ENCODE measurements at regions not wholly inside any gene's neighbourhood (a gene's known extent, or its start where the extent isn't known, plus 50 kb on each side); places are given as distances from the start of the nearest gene placed in this dataset.

GRCh38 chr1:201648907-201649721 is 110.2 kb downstream of the NAV1 start:
- in situ Hi-C loops (cut with HindIII; ENCODE audit: low pct_ligation_motif_present, low pct_unique_long_range_greater_than_20kb, low sequenced_read_pairs), result no loop called here
- no peak for DNase-seq

- no peak for DNase-seq
- in situ Hi-C loops (cut with HindIII; ENCODE audit: low pct_ligation_motif_present, low pct_unique_long_range_greater_than_20kb, low sequenced_read_pairs), result loop anchor here (25.0 kb wide), 1 partner anchor 88 kb away; no protein-coding TSS in a partner anchor
These were observed 111.1 kb downstream of the NAV1 start for GRCh38 chr1:201649761-201650622.

- no peak for DNase-seq
- in situ Hi-C loops (cut with HindIII; ENCODE audit: low pct_ligation_motif_present, low pct_unique_long_range_greater_than_20kb, low sequenced_read_pairs), result loop anchor here (25.0 kb wide), 1 partner anchor 88 kb away; no protein-coding TSS in a partner anchor
These were observed 111.7 kb downstream of the NAV1 start for GRCh38 chr1:201650623-201650933.

- no peak for DNase-seq
- in situ Hi-C loops (cut with HindIII; ENCODE audit: low pct_ligation_motif_present, low pct_unique_long_range_greater_than_20kb, low sequenced_read_pairs), result loop anchor here (25.0 kb wide), 1 partner anchor 90 kb away; no protein-coding TSS in a partner anchor
These were observed 113.3 kb downstream of the NAV1 start for GRCh38 chr1:201652181-201652580.

GRCh38 chr1:201653233-201653632 is 114.3 kb downstream of the NAV1 start:
- no peak for DNase-seq
- in situ Hi-C loops (cut with HindIII; ENCODE audit: low pct_ligation_motif_present, low pct_unique_long_range_greater_than_20kb, low sequenced_read_pairs), result loop anchor here (25.0 kb wide), 1 partner anchor 91 kb away; no protein-coding TSS in a partner anchor

- in situ Hi-C loops (cut with HindIII; ENCODE audit: low pct_ligation_motif_present, low pct_unique_long_range_greater_than_20kb, low sequenced_read_pairs), result loop anchor here (25.0 kb wide), 1 partner anchor 92 kb away; no protein-coding TSS in a partner anchor
- no peak for DNase-seq
These were observed 115.0 kb downstream of the NAV1 start for GRCh38 chr1:201653883-201654282.

GRCh38 chr1:201655243-201655642 is 116.3 kb downstream of the NAV1 start:
- in situ Hi-C loops (cut with HindIII; ENCODE audit: low pct_ligation_motif_present, low pct_unique_long_range_greater_than_20kb, low sequenced_read_pairs), result loop anchor here (25.0 kb wide), 1 partner anchor 93 kb away; no protein-coding TSS in a partner anchor
- DNase-seq, result no peak

- DNase-seq, result no peak
- in situ Hi-C loops (cut with HindIII; ENCODE audit: low pct_ligation_motif_present, low pct_unique_long_range_greater_than_20kb, low sequenced_read_pairs), result loop anchor here (25.0 kb wide), 1 partner anchor 94 kb away; no protein-coding TSS in a partner anchor
These were observed 117.0 kb downstream of the NAV1 start for GRCh38 chr1:201655910-201656309.

GRCh38 chr1:201656311-201657032 is 117.5 kb downstream of the NAV1 start:
- no peak for DNase-seq
- in situ Hi-C loops (cut with HindIII; ENCODE audit: low pct_ligation_motif_present, low pct_unique_long_range_greater_than_20kb, low sequenced_read_pairs), result loop anchor here (25.0 kb wide), 1 partner anchor 94 kb away; no protein-coding TSS in a partner anchor

GRCh38 chr1:201659572-201659971 is 120.6 kb downstream of the NAV1 start:
- no peak for DNase-seq
- in situ Hi-C loops (cut with HindIII; ENCODE audit: low pct_ligation_motif_present, low pct_unique_long_range_greater_than_20kb, low sequenced_read_pairs), result loop anchor here (25.0 kb wide), 1 partner anchor 97 kb away; no protein-coding TSS in a partner anchor

- in situ Hi-C loops (cut with HindIII; ENCODE audit: low pct_ligation_motif_present, low pct_unique_long_range_greater_than_20kb, low sequenced_read_pairs), result loop anchor here (25.0 kb wide), 1 partner anchor 99 kb away; no protein-coding TSS in a partner anchor
- DNase-seq, result no peak
These were observed 122.2 kb downstream of the NAV1 start for GRCh38 chr1:201660931-201661822.

- in situ Hi-C loops (cut with HindIII; ENCODE audit: low pct_ligation_motif_present, low pct_unique_long_range_greater_than_20kb, low sequenced_read_pairs), result loop anchor here (25.0 kb wide), 1 partner anchor 100 kb away; no protein-coding TSS in a partner anchor
These were observed 123.0 kb downstream of the NAV1 start for GRCh38 chr1:201661823-201662359.

GRCh38 chr1:201662646-201663045 is 123.7 kb downstream of the NAV1 start:
- DNase-seq, result no peak
- in situ Hi-C loops (cut with HindIII; ENCODE audit: low pct_ligation_motif_present, low pct_unique_long_range_greater_than_20kb, low sequenced_read_pairs), result loop anchor here (25.0 kb wide), 1 partner anchor 100 kb away; no protein-coding TSS in a partner anchor

More at GRCh38 chr1:201661823-201662359, 123.0 kb downstream of the NAV1 start:
- DNase-seq, result no peak

GRCh38 chr1:201663491-201664113 is 124.7 kb downstream of the NAV1 start:
- in situ Hi-C loops (cut with HindIII; ENCODE audit: low pct_ligation_motif_present, low pct_unique_long_range_greater_than_20kb, low sequenced_read_pairs), result loop anchor here (25.0 kb wide), 1 partner anchor 101 kb away; no protein-coding TSS in a partner anchor
- DNase-seq, result no peak

GRCh38 chr1:201665036-201665435 is 126.1 kb downstream of the NAV1 start:
- no peak for DNase-seq
- in situ Hi-C loops (cut with HindIII; ENCODE audit: low pct_ligation_motif_present, low pct_unique_long_range_greater_than_20kb, low sequenced_read_pairs), result loop anchor here (25.0 kb wide), 1 partner anchor 103 kb away; no protein-coding TSS in a partner anchor

GRCh38 chr1:201666102-201666501 is 127.2 kb downstream of the NAV1 start:
- DNase-seq, result no peak
- in situ Hi-C loops (cut with HindIII; ENCODE audit: low pct_ligation_motif_present, low pct_unique_long_range_greater_than_20kb, low sequenced_read_pairs), result loop anchor here (25.0 kb wide), 1 partner anchor 104 kb away; no protein-coding TSS in a partner anchor
